Activated gamma-delta T cell treated with Interleukin-2 at 50 U/mL for 16 hours (primary cell): ENCODE measurements at regions not wholly inside any gene's neighbourhood (a gene's known extent, or its start where the extent isn't known, plus 50 kb on each side); places are given as distances from the start of the nearest gene placed in this dataset.

ENCODE experiments used
- DNase-seq: peaks from one replicate; pipeline ENCODE4 v3.0.0-alpha.2; 2020

GRCh38 chr3:176969066-176969465 lies 228.2 kb downstream of the TBL1XR1 start:
- no peak for DNase-seq

DNA sequence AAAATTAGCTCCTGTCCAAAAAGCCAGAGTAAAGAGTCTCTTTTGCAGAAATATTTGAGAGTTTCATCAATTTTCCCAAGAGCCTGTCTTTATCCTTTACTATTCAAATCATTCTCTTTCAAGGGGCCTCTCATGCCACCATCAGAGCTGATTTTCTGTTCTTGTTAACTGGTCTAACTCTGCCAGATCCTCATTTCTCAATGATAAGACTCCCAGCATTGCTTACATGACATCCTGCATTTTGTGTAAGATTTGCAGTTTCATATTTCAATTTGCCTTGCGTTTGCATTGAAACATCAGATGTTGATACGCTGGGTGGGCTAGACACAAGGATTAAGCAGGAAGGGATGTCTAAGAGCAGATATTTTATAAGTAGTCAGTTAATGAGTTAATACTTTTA lies 228.7 kb downstream of the TBL1XR1 start:
- no peak for DNase-seq

- no peak for DNase-seq
Observed at GRCh38 chr3:176967522-176967921, 229.8 kb downstream of the TBL1XR1 start.

DNA sequence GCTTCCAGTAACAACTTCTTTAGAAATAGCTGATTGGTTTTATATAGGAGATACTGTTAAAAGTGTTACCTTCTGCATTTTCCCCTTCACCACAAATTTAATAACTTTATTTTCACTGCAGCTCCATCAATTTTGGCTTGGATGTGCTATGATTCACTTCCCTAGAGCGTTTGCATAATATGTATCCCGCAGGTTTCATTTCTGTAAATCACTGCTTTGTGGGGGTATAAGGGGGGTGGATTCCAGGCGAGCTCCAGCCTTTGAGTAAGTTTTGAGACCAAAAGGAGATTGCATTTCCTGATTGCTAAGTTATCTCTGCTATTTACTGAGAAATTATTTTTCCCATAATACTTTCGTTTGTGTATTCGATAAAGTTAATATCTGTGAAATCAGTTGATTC lies 232.6 kb downstream of the TBL1XR1 start:
- DNase-seq, result no peak

- DNase-seq, result no peak
Observed at GRCh38 chr3:176961916-176962315, 235.4 kb downstream of the TBL1XR1 start.

DNA sequence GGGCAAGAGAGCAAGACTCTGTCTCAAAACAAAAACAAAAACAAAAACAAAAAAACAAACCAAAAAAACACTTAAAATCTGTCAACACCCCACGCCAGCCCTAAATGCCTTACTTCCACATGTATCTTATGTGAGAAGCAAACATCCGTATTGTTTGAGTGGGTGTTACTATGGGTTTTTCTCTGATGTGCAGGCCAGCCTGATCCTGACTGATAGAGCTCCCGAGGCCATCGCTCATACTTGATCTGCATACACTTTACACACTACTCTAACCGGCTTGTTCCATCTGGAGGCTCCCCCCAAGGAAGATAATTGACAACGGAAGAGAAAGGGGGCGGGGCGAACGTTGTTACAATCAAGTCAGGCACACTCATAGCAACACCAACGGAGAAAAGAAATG lies 237.4 kb downstream of the TBL1XR1 start:
- no peak for DNase-seq

DNA sequence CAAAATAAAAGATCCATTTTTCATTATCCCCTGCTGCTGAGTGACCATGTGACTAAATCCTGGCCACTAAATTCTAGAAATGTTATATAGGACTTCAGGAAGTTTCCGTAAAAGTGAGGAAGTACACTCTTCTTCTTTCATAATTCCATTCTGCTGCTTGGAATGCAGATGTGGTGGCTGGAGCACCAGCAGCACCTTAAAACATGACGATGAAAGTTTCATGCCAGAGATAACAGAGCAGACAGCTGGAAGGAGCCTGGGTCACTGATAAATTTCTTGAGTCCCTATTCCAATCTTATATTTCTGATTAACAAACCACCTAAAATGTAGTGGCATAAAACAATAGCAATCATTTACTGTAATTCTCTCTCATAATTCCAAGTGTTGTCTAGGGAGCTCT lies 238.7 kb downstream of the TBL1XR1 start:
- no peak for DNase-seq

- no peak for DNase-seq
Observed at GRCh38 chr3:176954517-176954916, 242.8 kb downstream of the TBL1XR1 start.

DNA sequence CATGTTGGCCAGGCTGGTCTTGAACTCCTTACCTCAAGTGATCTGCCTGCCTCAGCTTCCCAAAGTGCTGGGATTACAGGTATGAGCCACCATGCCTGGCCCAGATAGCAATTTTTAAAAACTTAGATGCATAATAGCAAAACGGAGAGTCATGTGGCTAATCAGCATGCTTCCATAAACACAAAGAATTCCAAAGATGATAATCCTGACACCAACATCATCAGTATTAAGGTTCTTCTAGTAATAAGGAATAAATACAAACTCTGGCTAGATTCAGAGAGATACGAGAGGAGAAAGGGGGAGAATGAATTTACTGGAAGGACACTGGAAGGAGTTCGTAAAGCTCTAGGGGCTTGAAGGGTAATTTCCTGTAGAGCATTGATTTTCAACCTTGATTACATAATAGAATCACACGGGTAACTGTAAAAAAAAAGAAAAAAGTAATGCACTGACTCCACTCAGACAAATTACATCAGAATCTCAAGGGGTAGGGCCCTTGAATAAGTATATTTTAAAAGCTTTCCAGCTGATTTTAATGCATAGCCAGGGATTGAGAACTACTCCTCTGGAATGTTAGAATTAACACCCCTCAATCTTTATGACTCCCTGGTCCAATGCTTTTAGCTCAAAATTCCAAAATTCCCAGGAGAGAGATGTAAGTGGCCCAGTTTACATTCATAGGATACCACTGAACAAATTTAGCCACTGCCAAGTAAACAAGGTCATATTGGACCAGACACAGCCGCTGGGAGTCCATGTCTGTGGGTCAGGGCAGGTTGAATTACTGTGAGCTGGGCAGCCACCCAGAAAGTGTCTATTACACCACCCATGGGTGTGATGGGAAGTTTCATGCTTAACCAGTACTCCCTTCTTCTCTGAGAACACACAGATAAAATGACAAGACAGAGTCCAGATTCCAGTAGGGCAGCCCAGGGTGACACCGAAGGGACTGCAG lies 243.9 kb downstream of the TBL1XR1 start:
- DNase-seq, result no peak

DNA sequence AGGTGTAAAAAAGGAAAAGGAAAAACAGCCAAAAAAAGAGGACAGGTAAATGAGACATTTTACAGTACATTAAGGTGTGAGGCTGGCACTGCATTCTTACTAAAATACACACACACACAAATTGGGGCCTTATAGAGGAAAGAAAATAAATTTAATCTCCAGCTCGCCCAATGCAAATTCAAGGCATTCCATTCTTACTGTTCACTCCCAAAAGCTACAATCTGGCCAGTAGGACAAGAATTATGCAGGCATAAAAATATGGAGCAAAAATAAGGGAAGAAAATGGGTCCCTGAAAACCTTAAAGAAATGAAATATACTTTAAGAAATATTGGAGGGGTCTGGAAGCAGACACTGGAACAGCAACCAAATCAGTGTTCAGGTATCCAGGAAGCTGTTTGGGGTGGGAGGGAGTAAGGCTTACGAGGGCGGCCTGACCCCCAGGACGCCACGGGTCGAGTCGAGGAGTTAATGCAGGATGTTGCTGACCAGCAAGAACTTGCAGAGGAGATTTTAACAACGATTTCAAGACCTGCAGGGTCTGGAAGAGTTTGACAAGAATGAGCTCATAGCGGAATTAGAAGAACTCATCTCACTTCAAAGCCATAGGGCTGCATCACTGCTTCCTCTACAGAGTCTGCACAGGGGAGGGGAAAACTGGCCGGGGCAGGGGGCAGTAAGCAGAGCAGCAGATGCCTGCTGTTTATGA lies 245.5 kb downstream of the TBL1XR1 start:
- DNase-seq, result no peak

GRCh38 chr3:176951144-176951543 lies 246.1 kb downstream of the TBL1XR1 start:
- no peak for DNase-seq

GRCh38 chr3:176950743-176951142 lies 246.5 kb downstream of the TBL1XR1 start:
- DNase-seq, result no peak

- no peak for DNase-seq
Observed at GRCh38 chr3:176948151-176948550, 249.1 kb downstream of the TBL1XR1 start.

DNA sequence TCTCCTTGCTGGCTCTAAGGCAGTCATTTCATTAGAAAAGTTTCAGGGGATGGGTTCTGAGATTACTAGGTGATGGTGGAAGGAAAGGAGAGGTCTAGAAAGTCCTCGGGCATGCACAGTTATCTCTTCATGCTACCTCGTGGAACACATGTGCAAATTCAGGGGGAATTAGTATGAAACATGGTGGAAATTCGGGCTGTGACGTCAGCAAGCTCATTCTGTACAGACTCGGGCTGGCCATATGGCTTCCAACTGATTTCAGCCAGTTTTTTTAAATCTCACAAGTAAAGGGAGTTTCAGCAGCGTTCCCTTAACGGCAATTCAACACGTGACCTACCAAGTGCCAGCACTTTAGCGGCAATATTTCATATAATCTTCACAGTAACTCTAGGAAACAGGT lies 251.1 kb downstream of the TBL1XR1 start:
- no peak for DNase-seq

DNA sequence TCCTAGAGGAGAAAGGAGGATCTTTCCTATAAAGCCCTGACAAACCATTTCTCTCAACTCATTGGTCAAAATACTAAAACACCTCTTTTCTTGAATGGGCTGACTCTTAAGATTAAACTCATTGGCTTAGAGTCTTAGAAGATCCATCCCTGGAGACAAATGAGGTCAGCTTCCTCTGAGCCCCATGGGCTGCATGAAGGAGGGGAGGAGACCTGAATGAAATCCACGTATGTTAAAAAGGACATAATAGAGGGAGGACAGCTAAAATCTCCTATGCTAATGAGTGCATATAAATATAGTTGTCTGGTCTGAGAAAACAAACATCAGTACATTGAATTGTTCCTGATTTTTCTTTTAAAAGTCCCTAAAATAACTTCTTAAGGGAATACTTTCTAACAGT lies 255.0 kb downstream of the TBL1XR1 start:
- DNase-seq, result no peak

DNA sequence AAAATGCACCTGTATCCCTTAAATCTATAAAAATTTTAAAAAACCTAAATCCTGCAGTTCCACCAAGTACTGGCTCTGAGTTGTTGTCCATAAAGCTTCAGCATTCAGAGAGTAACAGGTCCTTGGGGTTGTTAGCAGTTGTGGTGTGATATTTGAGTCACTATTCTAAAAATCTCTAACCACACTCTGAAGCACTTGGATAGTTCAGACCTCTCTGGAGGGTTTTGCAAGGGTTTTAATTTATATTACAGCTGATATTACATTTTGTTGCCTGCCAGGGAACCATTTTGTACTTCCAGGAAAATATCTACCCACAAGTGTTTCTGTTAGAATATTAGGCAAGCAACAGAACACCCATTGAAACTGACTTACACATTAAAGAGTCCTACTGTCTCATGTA lies 255.6 kb downstream of the TBL1XR1 start:
- DNase-seq, result no peak

DNA sequence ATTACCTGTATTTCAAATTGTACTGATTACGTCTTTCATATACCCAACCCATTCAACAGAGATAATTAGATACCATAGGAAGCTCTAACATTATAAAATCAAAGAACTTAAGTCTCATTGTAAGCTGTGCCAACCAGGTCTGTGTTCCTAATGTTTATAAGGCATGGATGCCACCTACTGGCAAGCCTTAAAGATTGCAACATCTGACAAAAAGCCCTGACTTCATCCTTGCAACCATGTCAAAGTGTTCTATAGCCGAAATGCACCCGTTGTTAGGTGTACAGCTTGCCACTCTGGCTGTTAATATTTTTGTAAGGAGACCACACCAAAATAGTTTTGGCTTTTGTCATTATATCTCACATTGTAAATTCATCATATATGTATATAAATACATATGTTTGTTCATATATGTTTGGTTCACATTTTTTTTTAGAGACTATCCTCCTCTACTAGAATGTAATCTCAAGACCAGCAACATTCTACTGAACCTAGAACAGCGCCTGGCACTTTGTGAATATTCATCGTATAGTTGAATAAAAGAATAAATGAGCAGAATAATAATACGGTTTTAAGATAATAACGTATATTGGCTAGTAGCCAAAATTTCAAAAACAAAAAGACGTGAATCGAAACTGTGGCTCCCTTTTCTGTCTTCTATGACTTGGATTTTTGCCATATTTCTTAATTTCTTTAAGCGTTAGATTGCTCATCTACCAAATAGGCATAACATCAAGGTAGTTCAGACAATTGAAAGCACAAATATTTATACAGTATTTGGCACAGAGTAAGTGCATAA lies 258.1 kb downstream of the TBL1XR1 start:
- peak; percentile 15 for DNase-seq

GRCh38 chr3:176937994-176938393 lies 259.3 kb downstream of the TBL1XR1 start:
- DNase-seq, result no peak

DNA sequence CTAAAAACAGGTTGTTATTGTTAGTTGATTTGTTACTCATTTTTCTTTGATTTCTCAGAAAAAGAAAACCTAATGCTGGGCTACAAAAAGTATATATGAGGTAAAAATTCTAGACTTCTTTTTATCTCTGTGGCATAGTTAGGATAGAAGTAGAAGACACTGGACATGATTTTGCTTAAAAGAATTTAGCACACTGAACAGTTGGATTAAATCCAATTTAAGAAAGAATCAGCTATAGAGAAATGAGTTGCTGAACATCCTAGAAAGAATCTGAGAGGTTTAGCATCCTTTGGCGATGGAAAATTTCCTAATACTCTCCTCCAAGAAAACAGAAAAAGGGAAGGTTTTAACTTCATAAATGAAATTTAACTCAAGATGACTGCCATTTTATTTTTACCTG lies 259.7 kb downstream of the TBL1XR1 start:
- DNase-seq, result no peak

- no peak for DNase-seq
Observed at GRCh38 chr3:176935194-176935888, 261.9 kb downstream of the TBL1XR1 start.

GRCh38 chr3:176934698-176935097 lies 262.6 kb downstream of the TBL1XR1 start:
- DNase-seq, result no peak

DNA sequence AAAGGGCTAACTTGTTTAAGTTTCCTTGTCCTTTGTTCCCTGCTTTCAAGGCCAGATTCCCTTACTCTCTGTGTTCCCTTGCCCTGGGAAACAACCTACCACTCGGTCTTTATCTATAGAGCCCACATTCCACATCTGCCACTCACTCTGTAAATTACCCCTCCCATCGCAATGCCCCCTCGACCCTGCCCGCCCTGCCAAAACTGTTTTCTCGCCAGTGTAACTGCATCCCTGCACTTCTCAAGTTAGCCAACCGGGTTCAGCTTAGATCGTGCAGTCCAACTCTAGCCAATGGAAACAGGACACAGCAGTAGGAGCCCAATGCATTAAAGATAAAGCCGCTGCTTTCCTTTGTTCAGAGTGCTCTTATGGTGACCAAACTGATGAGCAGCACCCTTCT lies 263.6 kb downstream of the TBL1XR1 start:
- no peak for DNase-seq

DNA sequence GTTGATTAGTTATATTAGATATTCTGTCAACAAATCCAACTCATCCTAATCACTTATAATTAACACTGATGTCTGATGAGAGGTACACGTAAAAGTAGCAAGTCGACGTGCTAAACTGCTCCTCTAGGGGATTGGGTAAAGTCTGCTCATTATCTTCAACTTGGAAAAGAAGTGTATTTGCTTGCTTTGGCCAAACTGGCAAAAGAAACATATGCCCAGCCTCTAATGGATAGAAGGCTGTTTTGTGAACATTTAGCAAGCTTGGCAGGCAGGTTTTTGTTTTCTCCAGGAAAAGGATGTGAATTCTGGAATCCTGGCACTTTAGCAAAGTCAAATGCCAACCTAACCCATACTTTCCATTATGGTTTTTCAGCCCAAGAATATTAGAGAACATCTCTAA lies 264.8 kb downstream of the TBL1XR1 start:
- no peak for DNase-seq
